ENCODE measurements at regions not wholly inside any gene's neighbourhood (a gene's known extent, or its start where the extent isn't known, plus 50 kb on each side); places are given as distances from the start of the nearest gene placed in this dataset.

- Mint-ChIP-seq H3K4me3 (no peak overlapping the region), H3K27me3 (ENCODE audit: low read depth) (no peaks in the 10 kb centered on the region), H3K27ac (no peak overlapping the region), H3K36me3 (no peaks in the 10 kb centered on the region), H3K9me3 (no peaks in the 10 kb centered on the region), H3K4me1 (no peaks in the 10 kb centered on the region)
- TF ChIP-seq, protein P1, sequence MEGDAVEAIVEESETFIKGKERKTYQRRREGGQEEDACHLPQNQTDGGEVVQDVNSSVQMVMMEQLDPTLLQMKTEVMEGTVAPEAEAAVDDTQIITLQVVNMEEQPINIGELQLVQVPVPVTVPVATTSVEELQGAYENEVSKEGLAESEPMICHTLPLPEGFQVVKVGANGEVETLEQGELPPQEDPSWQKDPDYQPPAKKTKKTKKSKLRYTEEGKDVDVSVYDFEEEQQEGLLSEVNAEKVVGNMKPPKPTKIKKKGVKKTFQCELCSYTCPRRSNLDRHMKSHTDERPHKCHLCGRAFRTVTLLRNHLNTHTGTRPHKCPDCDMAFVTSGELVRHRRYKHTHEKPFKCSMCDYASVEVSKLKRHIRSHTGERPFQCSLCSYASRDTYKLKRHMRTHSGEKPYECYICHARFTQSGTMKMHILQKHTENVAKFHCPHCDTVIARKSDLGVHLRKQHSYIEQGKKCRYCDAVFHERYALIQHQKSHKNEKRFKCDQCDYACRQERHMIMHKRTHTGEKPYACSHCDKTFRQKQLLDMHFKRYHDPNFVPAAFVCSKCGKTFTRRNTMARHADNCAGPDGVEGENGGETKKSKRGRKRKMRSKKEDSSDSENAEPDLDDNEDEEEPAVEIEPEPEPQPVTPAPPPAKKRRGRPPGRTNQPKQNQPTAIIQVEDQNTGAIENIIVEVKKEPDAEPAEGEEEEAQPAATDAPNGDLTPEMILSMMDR (IDR thresholded peaks at IDR 0.05; ENCODE audit: unreplicated experiment), result no peak
- DNase-seq (ENCODE audit: low spot score in 2 of 2, unreplicated experiment in 2 of 2), result no peak
Measured at GRCh38 chr18:46397174-46397573, 259.8 kb downstream of the LOXHD1 start.

GRCh38 chr18:46398005-46398404, 259.0 kb downstream of the LOXHD1 start:
- DNase-seq (ENCODE audit: low spot score in 2 of 2, unreplicated experiment in 2 of 2), result no peak
- Mint-ChIP-seq H3K27me3 (ENCODE audit: low read depth) (no peaks in the 10 kb centered on the region), H3K36me3 (no peaks in the 10 kb centered on the region), H3K4me3 (no peak overlapping the region), H3K4me1 (no peaks in the 10 kb centered on the region), H3K27ac (no peak overlapping the region), H3K9me3 (no peaks in the 10 kb centered on the region)
- TF ChIP-seq, protein P1 (IDR thresholded peaks at IDR 0.05; ENCODE audit: unreplicated experiment), result no peak

- no peaks in the 10 kb centered on the region for H3K4me1 Mint-ChIP-seq
- TF ChIP-seq, protein P1 (IDR thresholded peaks at IDR 0.05; ENCODE audit: unreplicated experiment), result no peak
- H3K27me3 Mint-ChIP-seq (ENCODE audit: low read depth), result no peaks in the 10 kb centered on the region
- H3K9me3 Mint-ChIP-seq, result no peaks in the 10 kb centered on the region
- H3K4me3 Mint-ChIP-seq, result no peak overlapping the region
- no peaks in the 10 kb centered on the region for H3K36me3 Mint-ChIP-seq
- no peak for DNase-seq (ENCODE audit: low spot score in 2 of 2, unreplicated experiment in 2 of 2)
- H3K27ac Mint-ChIP-seq, result no peak overlapping the region
Measured at GRCh38 chr18:46398625-46399024, 258.4 kb downstream of the LOXHD1 start.

GRCh38 chr18:46399303-46399702, 257.7 kb downstream of the LOXHD1 start:
- no peak for DNase-seq (ENCODE audit: low spot score in 2 of 2, unreplicated experiment in 2 of 2)
- no peak overlapping the region for H3K4me3 Mint-ChIP-seq
- TF ChIP-seq, protein P1 (IDR thresholded peaks at IDR 0.05; ENCODE audit: unreplicated experiment), result no peak
- no peaks in the 10 kb centered on the region for H3K9me3 Mint-ChIP-seq
- no peaks in the 10 kb centered on the region for H3K36me3 Mint-ChIP-seq
- no peak overlapping the region for H3K27ac Mint-ChIP-seq
- no peaks in the 10 kb centered on the region for H3K27me3 Mint-ChIP-seq (ENCODE audit: low read depth)
- H3K4me1 Mint-ChIP-seq, result no peaks in the 10 kb centered on the region

- Mint-ChIP-seq H3K9me3 (no peaks in the 10 kb centered on the region), H3K4me3 (no peak overlapping the region), H3K36me3 (no peaks in the 10 kb centered on the region), H3K27me3 (ENCODE audit: low read depth) (no peaks in the 10 kb centered on the region), H3K27ac (no peak overlapping the region), H3K4me1 (no peaks in the 10 kb centered on the region)
- TF ChIP-seq, protein P1 (IDR thresholded peaks at IDR 0.05; ENCODE audit: unreplicated experiment), result no peak
- DNase-seq (ENCODE audit: low spot score in 2 of 2, unreplicated experiment in 2 of 2), result no peak
Measured at GRCh38 chr18:46400449-46400848, 256.6 kb downstream of the LOXHD1 start.

GRCh38 chr18:46401486-46402070, 255.4 kb downstream of the LOXHD1 start:
- TF ChIP-seq, protein P1 (IDR thresholded peaks at IDR 0.05; ENCODE audit: unreplicated experiment), result no peak
- Mint-ChIP-seq H3K27ac (no peak overlapping the region), H3K9me3 (no peaks in the 10 kb centered on the region), H3K27me3 (ENCODE audit: low read depth) (no peaks in the 10 kb centered on the region), H3K4me3 (no peak overlapping the region), H3K36me3 (no peaks in the 10 kb centered on the region), H3K4me1 (no peaks in the 10 kb centered on the region)
- no peak for DNase-seq (ENCODE audit: low spot score in 2 of 2, unreplicated experiment in 2 of 2)
